ENCODE measurements at regions not wholly inside any gene's neighbourhood (a gene's known extent, or its start where the extent isn't known, plus 50 kb on each side); places are given as distances from the start of the nearest gene placed in this dataset.
"Not testable (repeated sequence)": the region's sequence is repeated elsewhere in the genome, so short reads cannot be mapped to it uniquely, and the experiment has no call there.

GRCh38 chr3:102002056-102002455 lies 152.7 kb downstream of the NFKBIZ start:
- H3K4me1 ChIP-seq, result no peaks in the 10 kb centered on the region
- H3K27ac ChIP-seq, result no peak overlapping the region
- no peaks in the 10 kb centered on the region for H3K27me3 ChIP-seq
- DNase-seq, result no peak
- no peak overlapping the region for H3K4me3 ChIP-seq
- no peaks in the 10 kb centered on the region for H3K9me3 ChIP-seq
- H3K36me3 ChIP-seq, result no peaks in the 10 kb centered on the region
- no peak for TF ChIP-seq POLR2A (IDR thresholded peaks at IDR 0.05)
- TF ChIP-seq, protein P1, sequence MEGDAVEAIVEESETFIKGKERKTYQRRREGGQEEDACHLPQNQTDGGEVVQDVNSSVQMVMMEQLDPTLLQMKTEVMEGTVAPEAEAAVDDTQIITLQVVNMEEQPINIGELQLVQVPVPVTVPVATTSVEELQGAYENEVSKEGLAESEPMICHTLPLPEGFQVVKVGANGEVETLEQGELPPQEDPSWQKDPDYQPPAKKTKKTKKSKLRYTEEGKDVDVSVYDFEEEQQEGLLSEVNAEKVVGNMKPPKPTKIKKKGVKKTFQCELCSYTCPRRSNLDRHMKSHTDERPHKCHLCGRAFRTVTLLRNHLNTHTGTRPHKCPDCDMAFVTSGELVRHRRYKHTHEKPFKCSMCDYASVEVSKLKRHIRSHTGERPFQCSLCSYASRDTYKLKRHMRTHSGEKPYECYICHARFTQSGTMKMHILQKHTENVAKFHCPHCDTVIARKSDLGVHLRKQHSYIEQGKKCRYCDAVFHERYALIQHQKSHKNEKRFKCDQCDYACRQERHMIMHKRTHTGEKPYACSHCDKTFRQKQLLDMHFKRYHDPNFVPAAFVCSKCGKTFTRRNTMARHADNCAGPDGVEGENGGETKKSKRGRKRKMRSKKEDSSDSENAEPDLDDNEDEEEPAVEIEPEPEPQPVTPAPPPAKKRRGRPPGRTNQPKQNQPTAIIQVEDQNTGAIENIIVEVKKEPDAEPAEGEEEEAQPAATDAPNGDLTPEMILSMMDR (IDR thresholded peaks at IDR 0.05), result no peak

DNA sequence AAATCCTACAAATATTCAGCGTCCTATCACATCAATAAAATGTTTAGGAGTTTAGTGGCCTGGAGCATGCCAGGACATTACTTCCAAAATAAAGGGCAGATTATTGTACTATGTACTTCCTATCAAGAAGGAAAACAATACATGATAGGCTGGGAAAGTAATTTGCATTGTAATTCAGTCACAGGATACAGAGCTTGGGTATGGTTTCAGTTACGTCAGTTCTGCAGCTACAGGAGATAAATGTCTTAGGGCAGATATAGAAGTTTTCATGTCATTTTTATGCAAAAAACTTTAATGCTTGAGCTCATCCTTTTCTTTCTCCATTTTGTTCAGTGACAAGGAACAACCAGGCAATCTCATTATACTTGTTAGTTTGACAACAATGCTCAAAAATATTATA lies 155.2 kb downstream of the NFKBIZ start:
- Histone ChIP-seq H3K9me3 (no peaks in the 10 kb centered on the region), H3K4me3 (no peak overlapping the region), H3K27ac (no peak overlapping the region), H3K27me3 (no peaks in the 10 kb centered on the region), H3K4me1 (no peaks in the 10 kb centered on the region), H3K36me3 (no peaks in the 10 kb centered on the region)
- no peak for DNase-seq
- TF ChIP-seq, protein P1 (IDR thresholded peaks at IDR 0.05), result no peak
- no peak for TF ChIP-seq POLR2A (IDR thresholded peaks at IDR 0.05)

- H3K27me3 ChIP-seq, result no peaks in the 10 kb centered on the region
- H3K36me3 ChIP-seq, result no peaks in the 10 kb centered on the region
- no peak overlapping the region for H3K27ac ChIP-seq
- no peaks in the 10 kb centered on the region for H3K4me1 ChIP-seq
- DNase-seq, result no peak
- H3K4me3 ChIP-seq, result no peak overlapping the region
- no peaks in the 10 kb centered on the region for H3K9me3 ChIP-seq
- no peak for TF ChIP-seq POLR2A (IDR thresholded peaks at IDR 0.05)
- TF ChIP-seq, protein P1 (IDR thresholded peaks at IDR 0.05), result no peak
Measured at GRCh38 chr3:102005551-102005950, 156.2 kb downstream of the NFKBIZ start.

GRCh38 chr3:102006812-102007485 lies 157.6 kb downstream of the NFKBIZ start:
- no peaks in the 10 kb centered on the region for H3K36me3 ChIP-seq
- no peak for DNase-seq
- no peak for TF ChIP-seq POLR2A (IDR thresholded peaks at IDR 0.05)
- TF ChIP-seq, protein P1 (IDR thresholded peaks at IDR 0.05), result no peak
- no peaks in the 10 kb centered on the region for H3K27me3 ChIP-seq
- no peaks in the 10 kb centered on the region for H3K9me3 ChIP-seq
- no peak overlapping the region for H3K27ac ChIP-seq
- no peak overlapping the region for H3K4me3 ChIP-seq
- H3K4me1 ChIP-seq, result no peaks in the 10 kb centered on the region

DNA sequence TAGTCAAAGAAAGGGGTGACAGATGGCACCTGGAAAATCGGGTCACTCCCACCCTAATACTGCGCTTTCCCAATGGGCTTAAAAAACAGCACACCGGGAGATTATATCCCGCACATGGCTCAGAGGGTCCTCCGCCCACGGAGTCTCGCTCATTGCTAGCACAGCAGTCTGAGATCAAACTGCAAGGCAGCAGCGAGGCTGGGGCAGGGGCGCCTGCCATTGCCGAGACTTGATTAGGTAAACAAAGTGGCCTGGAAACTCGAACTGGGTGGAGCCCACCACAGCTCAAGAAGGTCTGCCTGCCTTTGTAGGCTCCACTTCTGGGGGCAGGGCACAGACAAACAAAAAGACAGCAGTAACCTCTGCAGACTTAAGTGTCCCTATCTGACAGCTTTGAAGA lies 159.1 kb downstream of the NFKBIZ start:
- DNase-seq, H3K4me3 ChIP-seq, H3K9me3 ChIP-seq, H3K36me3 ChIP-seq, H3K4me1 ChIP-seq, H3K27ac ChIP-seq, H3K27me3 ChIP-seq: not testable (repeated sequence)

DNA sequence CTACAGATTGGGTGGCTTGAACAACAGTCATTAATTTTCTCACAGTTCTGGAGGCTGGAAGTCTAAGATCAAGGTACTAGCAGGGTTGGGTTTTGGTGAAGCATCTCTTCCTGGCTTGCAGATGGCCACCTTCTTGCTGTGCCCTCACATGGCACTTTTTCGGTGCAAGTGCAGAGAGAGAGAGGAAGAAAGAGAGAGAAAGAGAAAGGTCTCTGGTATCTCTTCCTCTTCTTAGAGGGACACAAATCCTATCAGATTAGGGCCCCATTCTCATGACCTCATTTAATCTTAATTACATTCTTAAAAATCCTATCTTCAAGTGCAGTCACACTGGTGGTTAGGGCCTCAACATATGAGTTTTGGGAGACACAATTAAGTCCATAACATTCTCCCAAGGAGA lies 167.1 kb downstream of the NFKBIZ start:
- Histone ChIP-seq H3K4me1 (no peaks in the 10 kb centered on the region), H3K36me3 (no peaks in the 10 kb centered on the region), H3K27me3 (no peaks in the 10 kb centered on the region), H3K27ac (no peak overlapping the region), H3K4me3 (no peak overlapping the region), H3K9me3 (no peaks in the 10 kb centered on the region)
- no peak for DNase-seq
- TF ChIP-seq POLR2A (IDR thresholded peaks at IDR 0.05), result no peak
- TF ChIP-seq, protein P1 (IDR thresholded peaks at IDR 0.05), result no peak

All from Peyer's patch (tissue), 4 donors.